ENCODE measurements at regions not wholly inside any gene's neighbourhood (a gene's known extent, or its start where the extent isn't known, plus 50 kb on each side); places are given as distances from the start of the nearest gene placed in this dataset.

DNA sequence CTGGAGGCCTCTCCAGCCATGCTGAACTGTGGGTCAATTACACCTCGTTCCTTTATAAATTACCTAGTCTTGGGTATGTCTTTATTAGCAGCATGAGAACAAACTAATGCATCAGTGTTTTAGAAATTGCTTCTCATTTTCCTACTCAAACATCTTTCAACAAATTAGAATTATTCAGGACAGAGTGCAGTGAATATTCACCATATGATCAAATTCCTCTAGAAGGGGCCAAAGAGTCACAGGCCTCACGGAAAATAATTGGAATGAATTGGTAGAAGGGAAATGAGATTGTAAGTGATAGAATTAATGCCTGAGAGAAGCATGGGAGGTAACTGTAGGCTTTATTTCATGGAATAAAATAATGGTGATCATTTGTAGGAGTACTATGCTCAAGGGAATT is 50.5 kb upstream of the CDH11 start:
- Histone ChIP-seq H3K4me3 (ENCODE audit: low read length) (no peak overlapping the region), H3F3A (ENCODE audit: control insufficient read depth, insufficient read depth) (no peaks in the 10 kb centered on the region), H3K9me3 (ENCODE audit: control insufficient read depth, insufficient read depth, low read length) (no peaks in the 10 kb centered on the region; the same call in 1 of the 2 replicates), H3K27ac (ENCODE audit: low read depth, low read length) (no peak overlapping the region), H4K20me1 (ENCODE audit: control insufficient read depth, insufficient read depth, low read depth, low read length) (no peaks in the 10 kb centered on the region), H3K9me2 (replicated peaks; ENCODE audit: control insufficient read depth, low read length) (no peaks in the 10 kb centered on the region; the same call in 1 of the 2 replicates), H3K4me1 (ENCODE audit: control insufficient read depth, low read length) (no peaks in the 10 kb centered on the region), H3K36me3 (ENCODE audit: control insufficient read depth, low read length) (no peaks in the 10 kb centered on the region), H3K79me2 (ENCODE audit: control insufficient read depth, low read length) (no peaks in the 10 kb centered on the region), H3K27me3 (ENCODE audit: control insufficient read depth, low read length) (no peaks in the 10 kb centered on the region), H3K4me2 (ENCODE audit: low read length) (no peak overlapping the region)
- TF ChIP-seq, protein P1, sequence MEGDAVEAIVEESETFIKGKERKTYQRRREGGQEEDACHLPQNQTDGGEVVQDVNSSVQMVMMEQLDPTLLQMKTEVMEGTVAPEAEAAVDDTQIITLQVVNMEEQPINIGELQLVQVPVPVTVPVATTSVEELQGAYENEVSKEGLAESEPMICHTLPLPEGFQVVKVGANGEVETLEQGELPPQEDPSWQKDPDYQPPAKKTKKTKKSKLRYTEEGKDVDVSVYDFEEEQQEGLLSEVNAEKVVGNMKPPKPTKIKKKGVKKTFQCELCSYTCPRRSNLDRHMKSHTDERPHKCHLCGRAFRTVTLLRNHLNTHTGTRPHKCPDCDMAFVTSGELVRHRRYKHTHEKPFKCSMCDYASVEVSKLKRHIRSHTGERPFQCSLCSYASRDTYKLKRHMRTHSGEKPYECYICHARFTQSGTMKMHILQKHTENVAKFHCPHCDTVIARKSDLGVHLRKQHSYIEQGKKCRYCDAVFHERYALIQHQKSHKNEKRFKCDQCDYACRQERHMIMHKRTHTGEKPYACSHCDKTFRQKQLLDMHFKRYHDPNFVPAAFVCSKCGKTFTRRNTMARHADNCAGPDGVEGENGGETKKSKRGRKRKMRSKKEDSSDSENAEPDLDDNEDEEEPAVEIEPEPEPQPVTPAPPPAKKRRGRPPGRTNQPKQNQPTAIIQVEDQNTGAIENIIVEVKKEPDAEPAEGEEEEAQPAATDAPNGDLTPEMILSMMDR (IDR thresholded peaks at IDR 0.05; ENCODE audit: low read depth, low read length, poor library complexity, severe bottlenecking): no peak
- no peak for TF ChIP-seq EZH2phosphoT487 (IDR thresholded peaks at IDR 0.05; ENCODE audit: borderline replicate concordance, low read length)

Data from DOHH2 (cell line).